Activated B cell treated with CpG ODN at 0.5 μM for 24 hours (primary cell): ENCODE measurements at regions not wholly inside any gene's neighbourhood (a gene's known extent, or its start where the extent isn't known, plus 50 kb on each side); places are given as distances from the start of the nearest gene placed in this dataset.

Experiments used
- ATAC-seq: fragments of 200-7000 bp; cut with Tn5 transposase; one replicate; pipeline ENCODE4 v1.10.0; 2021; ENCODE audit warnings: low read depth, mild to moderate bottlenecking, moderate library complexity
- CTCF ChIA-PET: fragments of 350-600 bp; sonication (Branson Sonifier 250); formaldehyde crosslinking; loops from one replicate; lab custom pipeline; 2021; ENCODE audit warnings: antibody characterized with exemption; lab: Charles Lee
- POLR2A ChIA-PET: fragments of 350-600 bp; sonication (Branson Sonifier 250); formaldehyde crosslinking; loops from one replicate; lab custom pipeline; 2021; ENCODE audit warnings: antibody characterized with exemption; lab: Charles Lee
- DNase-seq: peaks from one replicate; pipeline ENCODE4 v3.0.0; 2022
- H3K27ac Mint-ChIP-seq: one replicate; pipeline ENCODE4 v1.8.0; 2020; ENCODE audit warnings: mixed read lengths
- H3K27me3 Mint-ChIP-seq: one replicate; pipeline ENCODE4 v1.8.0; 2021; ENCODE audit warnings: mixed read lengths
- H3K36me3 Mint-ChIP-seq: one replicate; pipeline ENCODE4 v1.8.0; 2021; ENCODE audit warnings: low read depth, mixed read lengths
- H3K4me1 Mint-ChIP-seq: one replicate; pipeline ENCODE4 v1.8.0; 2021; ENCODE audit warnings: mixed read lengths
- H3K4me3 Mint-ChIP-seq: one replicate; pipeline ENCODE4 v1.8.0; 2020; ENCODE audit warnings: mild to moderate bottlenecking, mixed read lengths
- H3K9me3 Mint-ChIP-seq: one replicate; pipeline ENCODE4 v1.8.0; 2020; ENCODE audit warnings: mixed read lengths
- intact Hi-C: fragments of 100-400 bp; cut with micrococcal nuclease; formaldehyde crosslinking; loops from one replicate; pipeline ENCODE4 v1.15.1; 2024
- TF ChIP-seq, protein P1 (sequence below): fragments of 200-600 bp; IDR thresholded peaks from one replicate; pipeline ENCODE4 v1.8.0; 2022; ENCODE audit warnings: antibody characterized with exemption, mild to moderate bottlenecking

DNA sequence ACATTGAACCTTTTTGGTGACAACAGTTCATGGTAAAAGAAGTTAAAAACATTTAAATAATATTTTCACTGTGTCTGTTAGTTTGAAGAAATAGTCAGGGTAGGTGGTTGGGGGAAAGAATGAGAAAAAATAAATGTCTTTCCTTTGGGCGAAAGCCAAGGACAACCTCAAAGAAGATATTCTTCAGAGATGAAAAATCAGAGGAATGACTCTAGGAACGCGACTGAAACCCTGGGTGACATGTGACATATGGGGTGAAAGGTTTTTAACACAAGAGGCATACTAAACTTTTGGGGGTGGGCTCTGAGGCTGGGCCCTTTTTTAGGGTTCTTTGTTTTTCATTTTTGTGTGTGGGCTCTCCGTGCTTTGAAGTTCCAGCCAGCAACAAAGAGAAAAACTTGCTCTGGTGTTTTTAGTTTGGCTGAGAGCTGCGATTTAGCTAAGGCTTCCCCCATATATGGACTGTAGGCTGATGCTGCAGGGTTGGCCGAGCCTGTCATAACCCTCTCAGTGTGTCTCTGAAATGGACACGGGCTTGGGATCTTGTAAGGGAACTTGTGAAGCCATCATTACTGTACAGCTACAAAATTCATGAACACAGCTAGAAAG is 610.1 kb upstream of the ARID1B start:
- ATAC-seq (no peak), DNase-seq (no peak)
- peaks cover 46% of the 10 kb centered on the region for H3K4me1 Mint-ChIP-seq
- no peaks in the 10 kb centered on the region for H3K36me3 Mint-ChIP-seq
- intact Hi-C loops = loop anchor here (10.0 kb wide), 1 partner anchor 118 kb away; no protein-coding TSS in a partner anchor
- peak overlapping the region; percentile 11 for H3K27ac Mint-ChIP-seq
- ChIA-PET CTCF (no interaction called here), POLR2A (no interaction called here)
- peak overlapping the region; percentile 49 for H3K4me3 Mint-ChIP-seq
- H3K27me3 Mint-ChIP-seq = no peaks in the 10 kb centered on the region
- H3K9me3 Mint-ChIP-seq = no peaks in the 10 kb centered on the region
- TF ChIP-seq, protein P1, sequence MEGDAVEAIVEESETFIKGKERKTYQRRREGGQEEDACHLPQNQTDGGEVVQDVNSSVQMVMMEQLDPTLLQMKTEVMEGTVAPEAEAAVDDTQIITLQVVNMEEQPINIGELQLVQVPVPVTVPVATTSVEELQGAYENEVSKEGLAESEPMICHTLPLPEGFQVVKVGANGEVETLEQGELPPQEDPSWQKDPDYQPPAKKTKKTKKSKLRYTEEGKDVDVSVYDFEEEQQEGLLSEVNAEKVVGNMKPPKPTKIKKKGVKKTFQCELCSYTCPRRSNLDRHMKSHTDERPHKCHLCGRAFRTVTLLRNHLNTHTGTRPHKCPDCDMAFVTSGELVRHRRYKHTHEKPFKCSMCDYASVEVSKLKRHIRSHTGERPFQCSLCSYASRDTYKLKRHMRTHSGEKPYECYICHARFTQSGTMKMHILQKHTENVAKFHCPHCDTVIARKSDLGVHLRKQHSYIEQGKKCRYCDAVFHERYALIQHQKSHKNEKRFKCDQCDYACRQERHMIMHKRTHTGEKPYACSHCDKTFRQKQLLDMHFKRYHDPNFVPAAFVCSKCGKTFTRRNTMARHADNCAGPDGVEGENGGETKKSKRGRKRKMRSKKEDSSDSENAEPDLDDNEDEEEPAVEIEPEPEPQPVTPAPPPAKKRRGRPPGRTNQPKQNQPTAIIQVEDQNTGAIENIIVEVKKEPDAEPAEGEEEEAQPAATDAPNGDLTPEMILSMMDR = no peak

DNA sequence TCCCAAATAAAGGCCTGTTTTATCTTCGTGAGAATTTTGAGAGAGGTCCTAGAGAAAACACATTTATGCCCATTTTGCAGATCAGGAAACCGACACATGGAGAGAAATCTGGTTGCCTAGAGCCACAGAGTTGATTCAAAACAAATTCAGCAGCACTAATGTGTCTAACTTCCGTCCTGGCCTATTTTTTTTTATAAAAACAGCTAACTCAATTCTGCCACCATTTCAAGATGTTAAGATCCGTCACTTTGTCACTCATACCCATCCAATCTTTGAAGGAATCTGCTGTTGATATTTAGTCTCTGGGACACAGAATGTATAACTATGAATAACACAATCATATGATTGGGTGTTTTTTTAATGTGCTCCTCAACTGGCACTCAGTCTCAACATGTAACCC is 611.1 kb upstream of the ARID1B start:
- TF ChIP-seq, protein P1 = no peak
- H3K4me1 Mint-ChIP-seq = peaks cover 48% of the 10 kb centered on the region
- H3K27ac Mint-ChIP-seq = no peak overlapping the region
- no peak overlapping the region for H3K4me3 Mint-ChIP-seq
- CTCF ChIA-PET = no interaction called here
- no peaks in the 10 kb centered on the region for H3K36me3 Mint-ChIP-seq
- H3K27me3 Mint-ChIP-seq = no peaks in the 10 kb centered on the region
- intact Hi-C loops = loop anchor here (10.0 kb wide), 1 partner anchor 119 kb away; no protein-coding TSS in a partner anchor
- no peak for ATAC-seq
- no peak for DNase-seq
- no peaks in the 10 kb centered on the region for H3K9me3 Mint-ChIP-seq
- POLR2A ChIA-PET = no interaction called here

DNA sequence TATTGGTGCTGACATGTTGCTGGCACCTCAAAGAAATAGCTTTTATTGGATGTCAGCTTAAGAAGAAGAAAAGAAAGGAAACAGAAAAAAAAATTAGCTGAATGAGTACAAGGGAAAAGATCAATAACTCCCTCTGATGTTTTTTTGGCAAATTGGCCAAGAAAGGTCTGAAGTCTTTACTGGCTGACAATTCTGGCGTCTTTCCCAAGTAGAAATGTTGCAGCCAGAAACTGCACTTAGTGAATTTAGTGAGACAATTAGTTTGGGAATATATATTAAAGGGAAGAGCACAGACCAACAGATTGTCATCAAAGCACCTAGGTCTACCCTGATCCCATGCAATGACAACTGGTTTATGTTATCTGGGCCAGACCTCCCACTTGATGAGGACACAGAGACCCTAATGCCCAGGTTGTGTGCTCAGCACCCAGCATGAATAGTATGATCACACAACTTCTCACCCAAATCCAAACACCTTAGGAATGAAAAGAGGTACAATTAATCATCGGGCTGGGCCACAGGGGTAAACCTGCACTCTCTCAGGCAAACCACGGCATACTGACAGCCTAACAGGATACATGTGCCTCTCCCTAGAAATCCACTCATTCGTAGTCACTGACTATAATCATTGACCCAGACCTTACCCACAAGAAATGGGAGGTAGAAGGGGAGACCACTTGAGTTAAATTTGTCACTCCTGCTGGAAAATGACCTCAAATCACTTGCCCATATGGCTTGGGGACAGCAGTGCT is 612.3 kb upstream of the ARID1B start:
- ATAC-seq (no peak), DNase-seq (no peak)
- no peaks in the 10 kb centered on the region for H3K27me3 Mint-ChIP-seq
- intact Hi-C loops = loop anchor here (10.0 kb wide), 1 partner anchor 120 kb away; no protein-coding TSS in a partner anchor
- TF ChIP-seq, protein P1 = no peak
- H3K36me3 Mint-ChIP-seq = no peaks in the 10 kb centered on the region
- no peak overlapping the region for H3K4me3 Mint-ChIP-seq
- H3K4me1 Mint-ChIP-seq = peaks cover 51% of the 10 kb centered on the region
- no peak overlapping the region for H3K27ac Mint-ChIP-seq
- no peaks in the 10 kb centered on the region for H3K9me3 Mint-ChIP-seq
- ChIA-PET POLR2A (no interaction called here), CTCF (no interaction called here)

DNA sequence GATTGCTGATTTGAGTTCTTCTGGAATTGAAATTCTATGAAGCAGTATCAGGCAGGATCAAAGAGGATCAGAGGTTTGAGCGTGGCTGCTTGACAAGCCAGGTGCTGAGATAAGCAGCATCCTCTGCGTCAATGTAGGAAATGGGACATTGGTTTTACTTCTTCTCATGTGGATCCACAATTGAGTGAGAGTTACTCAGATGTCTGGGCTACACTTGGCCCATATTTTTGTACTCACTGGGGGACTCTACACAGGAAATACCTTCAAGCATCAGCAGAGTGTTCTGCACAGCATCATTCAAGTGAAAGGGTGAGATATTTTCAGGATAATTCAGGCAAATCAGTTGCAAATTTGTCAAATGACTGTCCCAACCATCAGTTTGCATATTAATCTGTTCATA is 613.9 kb upstream of the ARID1B start:
- no peaks in the 10 kb centered on the region for H3K9me3 Mint-ChIP-seq
- POLR2A ChIA-PET = interaction anchor here (0.7 kb wide), 1 partner anchor 650 kb away, joined by 9 read pairs; no protein-coding TSS in a partner anchor
- ATAC-seq = peak; percentile 94

DNA sequence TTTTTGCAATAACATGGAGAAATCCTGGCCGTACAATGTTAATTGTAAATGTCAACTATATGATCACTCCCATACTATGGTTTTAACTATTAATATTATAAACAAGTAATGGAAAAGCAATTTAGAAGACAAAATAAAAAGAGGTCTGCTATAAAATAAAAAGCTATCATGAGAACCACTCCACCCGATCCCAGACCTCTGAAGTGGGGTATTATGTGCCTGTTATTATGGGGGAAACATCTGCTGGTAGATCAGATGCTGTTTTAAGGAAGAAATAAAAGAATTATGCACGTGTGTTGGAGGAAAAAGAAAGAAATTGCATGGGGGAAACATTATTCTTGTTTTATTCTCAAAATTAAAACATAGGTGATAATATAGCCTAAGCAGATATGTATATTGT is 615.7 kb upstream of the ARID1B start:
- ATAC-seq (no peak), DNase-seq (no peak)
- peaks cover 39% of the 10 kb centered on the region for H3K4me1 Mint-ChIP-seq
- ChIA-PET POLR2A (no interaction called here), CTCF (no interaction called here)
- no peaks in the 10 kb centered on the region for H3K9me3 Mint-ChIP-seq
- H3K36me3 Mint-ChIP-seq = no peaks in the 10 kb centered on the region
- no peaks in the 10 kb centered on the region for H3K27me3 Mint-ChIP-seq
- intact Hi-C loops = loop anchor here (10.0 kb wide), 1 partner anchor 123 kb away; no protein-coding TSS in a partner anchor
- no peak overlapping the region for H3K27ac Mint-ChIP-seq
- TF ChIP-seq, protein P1 = no peak
- H3K4me3 Mint-ChIP-seq = no peak overlapping the region

More for the DNA sequence above, 613.9 kb upstream of the ARID1B start:
- Mint-ChIP-seq H3K4me1 (peaks cover 50% of the 10 kb centered on the region), H3K27me3 (no peaks in the 10 kb centered on the region), H3K27ac (peak overlapping the region; percentile 72), H3K36me3 (no peaks in the 10 kb centered on the region), H3K4me3 (peak overlapping the region; percentile 17)
- intact Hi-C loops = loop anchor here (10.0 kb wide), 1 partner anchor 121 kb away; no protein-coding TSS in a partner anchor
- TF ChIP-seq, protein P1 = no peak
- CTCF ChIA-PET = no interaction called here
- DNase-seq = no peak
